PFSK-1 (cell line): ENCODE measurements at regions not wholly inside any gene's neighbourhood (a gene's known extent, or its start where the extent isn't known, plus 50 kb on each side); places are given as distances from the start of the nearest gene placed in this dataset.

Experiments used
- FOXP2 ChIP-seq: optimal IDR thresholded peaks from 2 replicates; pipeline ENCODE3; 2011; ENCODE audit warnings: borderline replicate concordance, control low read depth, inconsistent platforms; ENCODE audit not compliant: insufficient read depth; ENCODE audit errors: extremely low read length, extremely low read depth
- POLR2AphosphoS5 ChIP-seq: IDR thresholded peaks from 2 replicates; pipeline ENCODE4 v1.6.1; 2012; ENCODE audit warnings: low read depth, mild to moderate bottlenecking, control low read depth, low read length, moderate library complexity
- SIN3A ChIP-seq: IDR thresholded peaks from 2 replicates; pipeline ENCODE4 v1.6.1; 2012; ENCODE audit warnings: mild to moderate bottlenecking, low read length, moderate library complexity, borderline replicate concordance; ENCODE audit not compliant: insufficient read depth
- TAF1 ChIP-seq: IDR thresholded peaks from 2 replicates; pipeline ENCODE4 v1.6.1; 2012; ENCODE audit warnings: low read length, control low read depth, borderline replicate concordance; ENCODE audit not compliant: insufficient read depth
- TF ChIP-seq, protein P1 (sequence below), 2 experiments: IDR thresholded peaks; 2 replicates each; pipeline versions ENCODE4 v1.6.1 to v1.8.0; 2011 to 2012; ENCODE audit warnings: low read depth in 2 of 2, low read length in 2 of 2, control low read depth in 1 of 2, inconsistent platforms in 1 of 2, mild to moderate bottlenecking in 1 of 2, moderate library complexity in 1 of 2; ENCODE audit not compliant: insufficient read depth in 1 of 2

DNA sequence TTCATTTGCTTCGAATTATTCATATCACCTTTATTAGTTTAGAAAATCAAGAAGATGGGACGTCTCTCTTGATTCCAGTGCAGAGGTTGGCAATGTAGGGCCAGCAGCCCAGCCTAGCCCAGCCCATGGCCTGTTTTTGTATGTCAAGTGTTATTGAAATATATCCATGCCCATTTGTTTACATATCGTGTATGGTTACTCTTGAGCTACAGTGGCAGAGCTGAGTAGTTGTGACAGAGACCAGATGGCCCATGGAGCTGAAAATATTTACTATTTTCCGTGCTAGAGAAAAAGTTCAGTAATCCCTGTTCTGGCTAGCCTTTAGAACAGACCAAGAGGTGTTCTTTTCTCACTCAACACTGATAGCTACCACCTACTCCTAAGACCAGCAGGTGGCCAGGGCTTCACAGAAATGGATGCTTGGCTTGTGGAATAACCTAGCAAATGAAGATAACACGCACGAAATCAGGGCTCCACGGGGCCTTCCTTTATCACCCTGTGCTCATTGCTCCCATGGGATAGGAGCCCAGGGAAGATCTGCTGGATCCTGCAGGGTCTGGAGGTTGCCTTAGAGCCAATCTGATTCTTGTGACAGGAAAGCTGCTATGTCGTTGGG, 123.2 kb upstream of the ANKFN1 start:
- TF ChIP-seq, protein P1, sequence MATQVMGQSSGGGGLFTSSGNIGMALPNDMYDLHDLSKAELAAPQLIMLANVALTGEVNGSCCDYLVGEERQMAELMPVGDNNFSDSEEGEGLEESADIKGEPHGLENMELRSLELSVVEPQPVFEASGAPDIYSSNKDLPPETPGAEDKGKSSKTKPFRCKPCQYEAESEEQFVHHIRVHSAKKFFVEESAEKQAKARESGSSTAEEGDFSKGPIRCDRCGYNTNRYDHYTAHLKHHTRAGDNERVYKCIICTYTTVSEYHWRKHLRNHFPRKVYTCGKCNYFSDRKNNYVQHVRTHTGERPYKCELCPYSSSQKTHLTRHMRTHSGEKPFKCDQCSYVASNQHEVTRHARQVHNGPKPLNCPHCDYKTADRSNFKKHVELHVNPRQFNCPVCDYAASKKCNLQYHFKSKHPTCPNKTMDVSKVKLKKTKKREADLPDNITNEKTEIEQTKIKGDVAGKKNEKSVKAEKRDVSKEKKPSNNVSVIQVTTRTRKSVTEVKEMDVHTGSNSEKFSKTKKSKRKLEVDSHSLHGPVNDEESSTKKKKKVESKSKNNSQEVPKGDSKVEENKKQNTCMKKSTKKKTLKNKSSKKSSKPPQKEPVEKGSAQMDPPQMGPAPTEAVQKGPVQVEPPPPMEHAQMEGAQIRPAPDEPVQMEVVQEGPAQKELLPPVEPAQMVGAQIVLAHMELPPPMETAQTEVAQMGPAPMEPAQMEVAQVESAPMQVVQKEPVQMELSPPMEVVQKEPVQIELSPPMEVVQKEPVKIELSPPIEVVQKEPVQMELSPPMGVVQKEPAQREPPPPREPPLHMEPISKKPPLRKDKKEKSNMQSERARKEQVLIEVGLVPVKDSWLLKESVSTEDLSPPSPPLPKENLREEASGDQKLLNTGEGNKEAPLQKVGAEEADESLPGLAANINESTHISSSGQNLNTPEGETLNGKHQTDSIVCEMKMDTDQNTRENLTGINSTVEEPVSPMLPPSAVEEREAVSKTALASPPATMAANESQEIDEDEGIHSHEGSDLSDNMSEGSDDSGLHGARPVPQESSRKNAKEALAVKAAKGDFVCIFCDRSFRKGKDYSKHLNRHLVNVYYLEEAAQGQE (IDR thresholded peaks at IDR 0.05; ENCODE audit: insufficient read depth in 1 of 2, low read depth in 2 of 2, low read length in 2 of 2), result no peak
- TF ChIP-seq SIN3A, result no peak
- no peak for TF ChIP-seq FOXP2
- no peak for TF ChIP-seq TAF1
- TF ChIP-seq POLR2AphosphoS5, result no peak

DNA sequence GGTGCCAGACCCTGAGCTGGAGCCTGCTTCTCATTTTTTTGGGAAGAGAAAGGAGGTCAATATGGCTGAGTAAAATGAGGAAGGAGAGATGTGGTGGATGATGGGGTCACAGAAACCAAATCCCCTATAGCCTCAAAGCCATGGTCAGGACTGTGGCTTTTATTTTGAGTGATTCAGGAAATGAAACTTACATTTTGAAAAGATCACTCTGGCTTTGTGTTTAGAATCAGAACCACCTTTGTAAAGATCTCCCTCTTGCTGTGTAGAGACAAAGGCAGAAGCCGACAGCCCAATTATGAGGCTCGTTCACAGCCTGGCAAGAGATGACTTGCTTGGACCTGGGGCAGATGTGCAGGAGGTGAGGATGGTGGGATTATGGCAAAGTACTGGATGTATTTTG, 121.6 kb upstream of the ANKFN1 start:
- TF ChIP-seq POLR2AphosphoS5 (no peak), TAF1 (no peak), SIN3A (no peak)

DNA sequence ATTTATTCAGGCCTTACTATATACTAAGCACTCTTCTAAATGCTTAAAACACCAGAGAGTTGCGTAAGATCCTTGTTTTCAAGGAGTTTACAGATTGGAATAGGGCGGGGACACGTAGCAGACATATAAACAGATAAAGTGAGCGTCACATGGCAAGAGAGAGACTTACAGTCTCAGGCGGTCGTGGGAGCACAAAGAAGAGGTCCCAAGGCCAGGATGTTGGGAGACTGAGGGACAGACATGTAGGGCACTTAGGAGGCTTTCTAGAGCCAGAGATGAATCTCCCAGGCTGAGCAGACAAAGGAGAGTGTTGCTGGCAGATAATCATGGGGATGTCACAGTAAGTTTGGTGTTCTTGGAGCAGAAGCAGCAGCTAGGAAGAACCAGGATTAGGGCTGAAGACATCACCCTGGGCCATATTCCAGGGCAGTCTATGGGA, 119.1 kb upstream of the ANKFN1 start:
- TF ChIP-seq, protein P1 (IDR thresholded peaks at IDR 0.05; ENCODE audit: insufficient read depth in 1 of 2, low read depth in 2 of 2, low read length in 2 of 2), result no peak
- TF ChIP-seq TAF1 (no peak), SIN3A (no peak), FOXP2 (no peak), POLR2AphosphoS5 (no peak)

DNA sequence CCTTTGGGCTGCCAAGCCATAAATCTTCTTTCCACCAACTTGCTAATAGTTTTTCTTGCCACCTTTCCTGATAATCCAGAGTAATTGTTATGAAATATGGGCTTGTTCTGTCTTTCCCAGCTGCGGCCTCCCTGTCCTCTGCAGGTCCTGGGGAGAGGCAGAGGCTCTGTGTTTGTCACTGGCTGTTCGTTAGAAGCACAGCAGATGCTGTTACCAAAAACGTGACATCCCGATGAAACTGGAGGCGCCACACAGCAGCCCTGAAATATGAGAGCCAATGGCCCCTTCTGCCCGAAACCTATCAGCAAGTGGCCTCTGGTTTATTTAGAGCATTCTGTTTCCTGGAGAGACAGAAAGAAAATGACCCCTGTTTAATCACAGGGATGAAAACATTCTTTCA, 115.1 kb upstream of the ANKFN1 start:
- TF ChIP-seq TAF1, result no peak
- TF ChIP-seq FOXP2, result no peak
- TF ChIP-seq POLR2AphosphoS5, result no peak
- no peak for TF ChIP-seq SIN3A
- TF ChIP-seq, protein P1 (IDR thresholded peaks at IDR 0.05; ENCODE audit: insufficient read depth in 1 of 2, low read depth in 2 of 2, low read length in 2 of 2), result no peak

DNA sequence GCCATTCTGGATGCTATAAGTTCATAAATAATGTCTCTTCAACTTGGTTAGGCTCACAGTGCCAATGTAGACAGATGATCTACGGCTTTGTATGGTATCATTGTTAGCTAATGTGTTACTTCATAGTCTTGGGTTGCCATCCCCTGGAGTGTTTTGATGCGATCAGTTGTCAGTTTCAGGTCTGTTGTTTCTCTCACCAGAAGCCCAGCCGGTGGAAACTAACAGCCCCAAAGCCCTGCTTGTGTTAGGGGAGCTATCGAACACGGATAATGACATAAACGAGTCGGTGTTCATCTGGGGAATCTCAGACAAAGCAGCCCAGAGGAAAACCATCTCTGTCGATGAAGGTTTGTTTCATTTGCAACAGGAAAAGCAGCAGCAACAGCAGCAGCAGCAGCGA, 107.4 kb upstream of the ANKFN1 start:
- no peak for TF ChIP-seq SIN3A
- TF ChIP-seq TAF1, result no peak
- TF ChIP-seq POLR2AphosphoS5, result no peak
- no peak for TF ChIP-seq FOXP2
- TF ChIP-seq, protein P1 (IDR thresholded peaks at IDR 0.05; ENCODE audit: insufficient read depth in 1 of 2, low read depth in 2 of 2, low read length in 2 of 2), result no peak
